ENCODE measurements at regions not wholly inside any gene's neighbourhood (a gene's known extent, or its start where the extent isn't known, plus 50 kb on each side); places are given as distances from the start of the nearest gene placed in this dataset.

DNA sequence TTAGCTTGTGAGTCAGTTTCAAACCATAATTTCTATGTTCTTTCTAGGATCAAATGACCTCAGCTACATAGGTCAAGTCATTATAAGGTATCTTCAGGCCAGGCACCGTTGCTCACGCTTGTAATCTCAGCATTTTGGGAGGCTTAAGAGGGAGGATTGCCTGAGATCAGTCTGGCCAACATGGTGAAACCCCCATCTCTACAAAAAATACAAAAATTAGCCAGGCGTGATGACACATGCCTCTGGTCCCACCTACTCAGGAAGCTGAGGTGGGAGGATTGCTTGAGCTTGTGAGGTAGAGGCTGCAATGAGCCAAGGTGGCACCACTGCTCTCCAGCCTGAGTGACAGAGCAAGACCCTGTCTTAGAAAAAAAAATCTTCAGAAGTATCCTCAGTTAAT lies 362.3 kb downstream of the GATA3 start:
- intact Hi-C loops (cut with DNase I, micrococcal nuclease), result no loop called here
- H3K4me1 Mint-ChIP-seq (ENCODE audit: low read depth), result peaks cover 30% of the 10 kb centered on the region
- no peak overlapping the region for H3K4me3 ChIP-seq (ENCODE audit: low read length)
- H3K4me3 Mint-ChIP-seq, result no peak overlapping the region
- no peaks in the 10 kb centered on the region for H3K27me3 Mint-ChIP-seq
- ChIA-PET POLR2A (interaction anchor here (0.8 to 1.9 kb wide), 5 partner anchors 11 to 357 kb away, joined by 3 to 14 read pairs (median 5); no protein-coding TSS in a partner anchor), CTCF (interaction anchor here (0.6 to 1.9 kb wide), 6 partner anchors 9 to 356 kb away, joined by 3 to 10 read pairs (median 3); no protein-coding TSS in a partner anchor)
- peak overlapping the region; percentile 90 for H3K27ac Mint-ChIP-seq
- peak overlapping the region; percentile 32 to 88 for H3K27ac ChIP-seq (ENCODE audit: low read depth in 1 of 2, low read length in 2 of 2)
- H3K36me3 ChIP-seq (ENCODE audit: insufficient read depth, low read length), result no peaks in the 10 kb centered on the region
- DNase-seq (peak in 7 of 14 experiments; percentile 5 to 61 (median 20)), ATAC-seq (ENCODE audit: poor library complexity) (peak; percentile 13)
- H3K9me3 ChIP-seq (ENCODE audit: control insufficient read depth in 1 of 2, insufficient read depth in 1 of 2, low read length in 2 of 2), result no peaks in the 10 kb centered on the region
- no peak for TF ChIP-seq CTCF (IDR thresholded peaks at IDR 0.05)
- H3K9me3 Mint-ChIP-seq, result no peaks in the 10 kb centered on the region
- no peaks in the 10 kb centered on the region for H3K36me3 Mint-ChIP-seq (ENCODE audit: low read depth)
- H3K27me3 ChIP-seq (ENCODE audit: control insufficient read depth in 1 of 2, insufficient read depth in 2 of 2, low read length in 2 of 2), result no peaks in the 10 kb centered on the region
- peaks cover 20% of the 10 kb centered on the region for H3K4me1 ChIP-seq (ENCODE audit: insufficient read depth, low read length)

- Mint-ChIP-seq H3K4me1 (ENCODE audit: low read depth) (peaks cover 30% of the 10 kb centered on the region), H3K27ac (no peak overlapping the region), H3K36me3 (ENCODE audit: low read depth) (no peaks in the 10 kb centered on the region), H3K9me3 (no peaks in the 10 kb centered on the region), H3K27me3 (no peaks in the 10 kb centered on the region), H3K4me3 (no peak overlapping the region)
- DNase-seq, result no peak
- no peak for ATAC-seq (ENCODE audit: poor library complexity)
- H3K9me3 ChIP-seq (ENCODE audit: control insufficient read depth in 1 of 2, insufficient read depth in 1 of 2, low read length in 2 of 2), result no peaks in the 10 kb centered on the region
- intact Hi-C loops (cut with DNase I, micrococcal nuclease), result no loop called here
- peak overlapping the region in 1 of 2 donors; percentile 88 for H3K27ac ChIP-seq (ENCODE audit: low read depth in 1 of 2, low read length in 2 of 2)
- ChIA-PET CTCF (interaction anchor here (1.6 kb wide), 1 partner anchor 15 kb away, joined by 3 read pairs; no protein-coding TSS in a partner anchor), POLR2A (interaction anchor here (1.6 to 1.7 kb wide), 2 partner anchors 10 to 358 kb away, joined by 3 to 7 read pairs; no protein-coding TSS in a partner anchor)
- H3K4me1 ChIP-seq (ENCODE audit: insufficient read depth, low read length), result peaks cover 20% of the 10 kb centered on the region
- no peaks in the 10 kb centered on the region for H3K36me3 ChIP-seq (ENCODE audit: insufficient read depth, low read length)
- no peak overlapping the region for H3K4me3 ChIP-seq (ENCODE audit: low read length)
- TF ChIP-seq CTCF (IDR thresholded peaks at IDR 0.05), result no peak
- H3K27me3 ChIP-seq (ENCODE audit: control insufficient read depth in 1 of 2, insufficient read depth in 2 of 2, low read length in 2 of 2), result no peaks in the 10 kb centered on the region
Measured at GRCh38 chr10:8417631-8418030, 363.1 kb downstream of the GATA3 start.

- Histone ChIP-seq H3K4me1 (ENCODE audit: insufficient read depth, low read length) (peaks cover 20% of the 10 kb centered on the region), H3K27me3 (ENCODE audit: control insufficient read depth in 1 of 2, insufficient read depth in 2 of 2, low read length in 2 of 2) (no peaks in the 10 kb centered on the region), H3K36me3 (ENCODE audit: insufficient read depth, low read length) (no peaks in the 10 kb centered on the region), H3K9me3 (ENCODE audit: control insufficient read depth in 1 of 2, insufficient read depth in 1 of 2, low read length in 2 of 2) (no peaks in the 10 kb centered on the region), H3K27ac (ENCODE audit: low read depth in 1 of 2, low read length in 2 of 2) (no peak overlapping the region), H3K4me3 (ENCODE audit: low read length) (no peak overlapping the region)
- TF ChIP-seq CTCF (IDR thresholded peaks at IDR 0.05), result no peak
- Mint-ChIP-seq H3K4me1 (ENCODE audit: low read depth) (peaks cover 30% of the 10 kb centered on the region), H3K4me3 (no peak overlapping the region), H3K9me3 (no peaks in the 10 kb centered on the region), H3K27me3 (no peaks in the 10 kb centered on the region), H3K36me3 (ENCODE audit: low read depth) (no peaks in the 10 kb centered on the region), H3K27ac (no peak overlapping the region)
- ChIA-PET POLR2A (no interaction called here), CTCF (no interaction called here)
- DNase-seq (no peak), ATAC-seq (ENCODE audit: poor library complexity) (no peak)
- intact Hi-C loops (cut with DNase I, micrococcal nuclease), result no loop called here
Measured at GRCh38 chr10:8418631-8419030, 364.1 kb downstream of the GATA3 start.

Measured in CD4-positive, alpha-beta T cell (primary cell).